ENCODE measurements at regions not wholly inside any gene's neighbourhood (a gene's known extent, or its start where the extent isn't known, plus 50 kb on each side); places are given as distances from the start of the nearest gene placed in this dataset.
"Not testable (repeated sequence)": the region's sequence is repeated elsewhere in the genome, so short reads cannot be mapped to it uniquely, and the experiment has no call there.

DNA sequence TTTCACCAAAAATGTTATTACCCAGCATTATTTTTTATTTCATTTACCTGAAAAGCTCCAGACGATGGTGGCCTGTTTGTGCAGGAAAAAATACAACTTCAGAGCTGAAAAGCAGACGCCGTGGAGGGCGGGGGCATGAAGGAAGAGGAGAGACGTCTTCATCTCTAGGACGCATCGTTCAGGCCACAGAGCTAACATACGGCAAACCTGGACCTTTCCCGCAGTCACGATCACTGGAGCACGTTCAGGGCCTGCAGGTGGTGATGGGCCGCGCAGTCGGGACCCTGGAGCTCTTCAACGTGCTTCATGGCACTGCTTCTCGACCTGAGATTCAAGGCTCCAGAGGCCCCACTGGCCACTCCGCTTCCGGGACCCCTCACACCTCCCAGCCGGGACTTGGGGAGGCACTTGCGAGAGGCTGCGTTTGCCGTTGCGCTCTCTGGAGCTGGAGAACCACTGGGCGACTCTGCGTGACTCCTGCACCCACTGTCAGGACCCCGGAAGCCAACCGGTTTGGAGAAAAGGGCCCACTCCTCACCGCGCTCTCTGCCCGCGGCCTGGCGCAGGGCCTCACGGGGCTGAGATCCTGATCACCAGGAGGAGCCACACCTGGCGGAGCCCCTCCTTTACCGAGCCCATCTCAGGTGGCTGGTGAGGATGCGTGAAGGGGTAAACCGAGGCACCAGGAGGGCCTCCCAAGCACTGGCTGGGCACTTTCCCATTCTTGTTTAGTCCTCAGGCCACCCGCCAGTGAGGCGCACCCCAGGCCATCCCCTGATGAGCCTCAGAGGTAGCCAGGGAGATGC, 164.4 kb upstream of the AFDN start:
- no peak for DNase-seq (ENCODE audit: low read depth in 3 of 3)

DNA sequence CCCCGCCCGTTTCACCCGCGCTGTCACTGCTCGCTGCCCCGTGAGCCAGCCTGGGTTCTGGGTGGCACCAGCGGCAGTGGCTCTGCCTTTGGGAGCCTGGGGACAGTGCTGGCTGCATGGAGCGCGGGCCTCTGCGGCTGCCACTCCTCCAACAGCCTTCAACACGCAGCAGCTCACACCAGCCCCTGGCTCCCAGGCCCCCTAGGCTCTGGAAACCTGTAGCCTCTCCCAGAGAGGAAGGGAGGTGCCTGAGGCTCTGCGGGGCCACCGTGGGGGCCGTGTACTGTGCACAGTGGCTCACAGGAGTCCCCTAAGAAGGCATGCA, 163.9 kb upstream of the AFDN start:
- no peak for DNase-seq (ENCODE audit: low read depth in 3 of 3)

DNA sequence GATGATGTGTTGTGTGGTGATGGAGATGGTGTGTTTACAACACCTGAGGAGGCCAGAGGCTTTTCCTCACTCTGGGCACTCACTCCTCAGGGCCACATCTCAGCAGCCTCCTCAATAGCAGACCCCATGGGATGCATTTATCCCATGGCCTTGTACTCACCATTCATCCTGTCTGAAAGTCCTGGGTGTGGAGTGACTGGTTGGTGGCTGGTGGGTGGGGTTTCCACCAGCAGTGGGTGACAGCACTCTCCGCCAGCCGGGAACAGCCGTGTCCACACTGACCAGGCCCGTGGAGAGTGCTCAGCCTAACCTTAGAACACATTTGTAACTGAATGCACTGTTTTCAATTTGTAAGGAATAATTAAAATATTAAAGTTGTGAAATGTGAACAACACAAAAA, 163.4 kb upstream of the AFDN start:
- no peak for DNase-seq (ENCODE audit: low read depth in 3 of 3)

DNA sequence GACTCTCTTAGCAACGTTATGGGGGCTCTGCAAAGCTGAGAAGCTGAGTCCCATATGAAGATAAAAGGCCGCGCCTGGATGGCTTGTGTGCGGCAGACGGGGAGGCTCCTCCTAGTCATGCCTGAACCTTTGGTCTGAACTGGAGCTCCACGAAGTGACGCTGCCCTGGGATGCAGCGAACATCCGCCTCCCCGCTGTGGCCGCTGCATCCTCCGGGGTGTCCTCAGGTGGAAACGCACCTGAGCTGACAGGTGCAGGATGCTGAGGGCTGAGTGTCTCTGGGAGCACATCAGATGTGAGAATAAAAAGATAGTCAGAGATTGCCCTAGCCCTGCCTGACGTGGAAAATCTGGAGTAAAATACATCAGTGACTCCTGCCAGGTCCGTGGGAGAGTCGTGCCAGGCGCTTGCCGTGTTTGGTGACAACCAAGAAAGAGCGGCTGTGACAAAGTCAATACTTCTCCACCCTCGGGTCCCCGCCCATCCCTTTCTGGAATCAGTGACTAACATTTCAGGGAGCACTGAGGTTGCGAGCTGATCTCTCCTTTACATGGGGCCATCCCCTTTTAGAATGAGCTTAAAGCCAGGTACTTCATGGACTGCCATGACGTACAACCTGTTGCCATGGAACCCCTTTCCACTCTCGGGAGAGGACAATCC, 162.8 kb upstream of the AFDN start:
- DNase-seq (ENCODE audit: low read depth in 3 of 3): no peak

DNA sequence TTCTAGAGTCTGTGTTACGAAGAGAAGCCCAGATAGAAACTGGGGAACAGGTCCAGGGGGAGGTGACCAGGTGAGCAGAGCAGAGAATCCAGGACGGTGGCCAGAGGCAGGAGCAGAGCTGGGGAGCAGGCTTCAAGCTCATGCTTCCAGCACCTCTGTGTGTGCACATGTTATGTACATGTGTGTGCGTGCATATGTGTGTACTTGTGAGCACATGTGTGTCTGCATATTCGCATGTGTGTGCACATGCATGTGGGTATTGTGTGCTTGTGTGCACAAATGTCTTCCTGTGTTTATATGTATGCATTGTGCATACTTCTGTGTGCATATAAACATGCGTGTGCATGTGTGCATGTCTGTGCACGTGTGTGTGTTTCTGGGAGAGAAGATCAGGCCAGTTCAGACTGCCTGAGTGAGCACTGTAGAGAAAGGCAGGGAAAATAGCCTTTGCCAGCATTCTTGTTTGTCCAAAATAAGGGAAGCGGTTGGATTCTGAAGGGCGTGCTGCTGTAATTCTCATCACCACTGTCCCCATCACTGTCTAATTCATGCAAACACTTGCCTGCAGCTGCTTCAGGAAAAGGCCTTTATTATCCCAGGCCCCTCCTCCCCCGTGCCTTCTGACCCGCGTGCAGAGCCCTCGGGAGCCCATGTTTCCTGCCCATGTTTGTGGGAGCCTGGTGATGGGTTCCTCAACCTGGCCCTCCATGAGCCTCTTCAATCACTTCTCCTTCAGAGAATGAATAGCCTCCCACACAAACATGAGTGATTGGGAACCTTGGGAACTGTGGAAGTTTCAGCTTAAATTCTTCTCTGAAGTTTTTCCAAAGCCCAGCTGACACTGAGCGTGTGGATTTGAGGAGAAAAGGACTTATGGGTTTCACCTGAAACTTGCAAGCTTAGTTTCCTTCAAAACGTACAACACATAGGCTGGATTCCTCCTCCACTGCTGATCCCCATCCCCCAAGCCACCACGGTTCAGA, 161.7 kb upstream of the AFDN start:
- no peak for DNase-seq (ENCODE audit: low read depth in 3 of 3)

DNA sequence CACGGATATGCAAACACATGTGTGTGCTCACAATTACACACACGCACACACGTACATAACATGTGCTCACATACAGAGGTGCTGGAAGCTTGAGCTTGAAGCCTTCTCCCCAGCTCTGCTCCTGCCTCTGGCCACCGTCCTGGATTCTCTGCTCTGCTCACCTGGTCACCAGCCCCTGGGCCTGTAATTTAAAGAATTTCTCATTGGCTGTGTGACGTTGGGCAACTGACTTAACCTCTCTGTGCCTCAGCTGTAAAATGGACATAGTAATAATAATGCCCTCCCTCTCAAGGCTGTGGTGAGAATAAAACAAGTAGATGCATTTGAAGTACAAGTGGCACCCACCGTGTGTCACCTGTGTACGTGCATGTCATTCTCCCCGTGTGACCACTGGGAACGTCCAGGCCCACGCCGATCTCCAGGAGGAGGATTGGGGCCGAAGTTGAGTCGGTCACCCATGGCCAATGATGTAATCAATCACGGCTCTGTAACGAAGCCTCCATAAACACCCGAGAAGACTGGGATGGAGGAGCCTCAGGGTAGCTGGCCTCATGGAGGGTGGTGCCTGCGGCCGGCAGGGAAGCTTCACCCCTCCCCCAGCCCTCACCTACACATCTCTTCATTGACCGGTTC, 160.9 kb upstream of the AFDN start:
- no peak for DNase-seq (ENCODE audit: low read depth in 3 of 3)

DNA sequence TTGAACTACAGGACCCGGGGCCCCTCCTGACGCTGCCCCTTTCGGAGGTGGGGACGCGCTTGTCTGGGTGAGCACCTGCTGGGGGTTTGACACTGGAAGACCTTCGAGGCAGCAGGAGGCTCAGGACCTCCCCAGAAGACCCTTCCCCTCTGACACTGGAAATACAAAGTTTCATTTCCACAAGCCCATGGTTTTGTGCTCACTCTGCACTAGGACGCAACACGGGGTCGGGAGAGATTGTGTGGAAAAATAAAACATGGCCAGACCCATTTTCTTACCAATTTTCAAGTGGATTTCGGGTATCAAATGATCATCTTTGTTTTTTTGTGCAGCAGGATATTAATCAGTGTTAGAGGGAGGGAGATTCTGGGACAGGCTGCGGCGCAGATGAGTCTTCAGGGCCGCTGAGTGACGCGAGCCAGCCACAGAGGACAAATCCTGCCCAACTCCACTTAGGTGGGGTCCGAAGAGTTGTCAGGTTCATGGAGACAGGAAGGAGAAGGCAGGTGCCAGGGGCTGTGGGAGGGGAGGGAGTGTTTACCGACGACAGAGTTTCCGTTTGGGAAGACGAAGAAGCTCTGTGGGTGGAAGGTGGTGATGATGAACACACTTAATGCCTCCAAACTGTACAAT, 160.0 kb upstream of the AFDN start:
- no peak for DNase-seq (ENCODE audit: low read depth in 3 of 3)

DNA sequence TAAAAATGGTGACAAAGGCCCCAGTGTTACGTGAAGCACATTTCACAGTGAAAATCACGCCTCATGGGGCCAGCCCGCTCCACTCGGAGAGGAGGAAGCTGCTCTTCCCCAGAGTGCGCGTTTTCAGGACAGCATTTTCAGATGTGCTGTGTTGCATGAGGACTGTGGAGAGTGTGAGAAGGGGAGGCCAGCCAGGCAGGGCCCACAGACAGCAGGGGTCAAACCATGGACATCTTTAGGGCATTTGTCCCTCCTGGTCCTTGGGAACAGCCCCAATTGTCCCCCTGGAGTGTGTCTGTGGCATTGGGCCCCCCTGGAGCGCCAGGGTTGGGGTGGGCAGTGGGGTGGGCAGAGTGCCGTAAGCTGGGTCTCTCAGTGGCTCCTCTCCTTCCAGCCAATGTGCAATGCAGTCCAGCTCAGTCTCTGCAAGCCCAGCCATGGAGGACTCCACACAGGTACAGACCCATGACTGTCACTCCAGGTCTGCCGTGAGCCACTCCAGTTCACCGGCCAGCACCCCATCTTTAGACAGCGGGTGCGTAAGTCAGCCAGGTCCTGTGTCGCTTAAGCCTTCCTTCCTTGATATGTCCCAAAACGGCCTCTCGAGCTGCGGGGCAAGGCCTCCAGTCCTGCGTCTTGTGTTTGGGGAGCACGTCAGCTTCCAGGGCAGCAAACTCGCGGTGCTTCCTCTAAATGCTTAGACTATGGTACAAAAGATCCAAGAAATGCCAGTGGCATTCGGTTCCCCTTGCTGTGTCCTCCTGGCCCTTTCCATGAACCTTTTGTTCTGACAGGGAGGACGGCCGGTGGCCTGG, 159.3 kb upstream of the AFDN start:
- DNase-seq (ENCODE audit: low read depth in 3 of 3): no peak

DNA sequence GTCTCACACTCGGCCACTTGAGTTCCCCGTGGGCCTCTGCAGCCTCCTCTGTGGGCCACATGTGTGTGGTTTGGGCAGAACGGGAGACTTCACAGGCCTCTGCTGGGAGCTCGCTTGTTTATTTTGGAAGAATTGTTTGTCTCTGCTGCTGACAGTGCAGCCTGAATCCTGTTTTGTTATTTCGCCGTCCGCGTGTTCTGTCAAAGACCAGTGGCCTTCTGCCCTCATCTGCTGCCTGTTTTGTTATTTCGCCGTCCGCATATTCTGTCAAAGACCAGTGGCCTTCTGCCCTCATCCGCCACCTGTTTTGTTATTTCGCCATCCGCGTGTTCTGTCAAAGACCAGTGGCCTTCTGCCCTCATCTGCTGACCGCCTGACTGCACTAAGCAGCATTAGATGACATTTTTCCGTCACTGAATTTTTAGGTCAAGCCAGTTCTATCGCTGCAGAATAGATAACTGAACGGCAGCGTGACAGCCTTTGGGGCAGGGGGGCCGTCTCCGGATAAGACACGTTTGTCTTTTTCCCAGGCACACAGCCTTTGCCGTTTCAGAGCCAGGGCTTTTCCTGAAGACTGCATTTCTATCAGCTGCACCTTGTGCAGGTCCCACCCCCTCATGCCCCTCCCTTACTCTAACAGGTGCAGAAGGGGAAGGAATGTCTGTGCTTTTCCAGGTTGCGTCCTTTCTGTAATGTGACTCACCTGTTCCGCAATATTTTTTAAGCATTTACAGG, 158.5 kb upstream of the AFDN start:
- no peak for DNase-seq (ENCODE audit: low read depth in 3 of 3)

DNA sequence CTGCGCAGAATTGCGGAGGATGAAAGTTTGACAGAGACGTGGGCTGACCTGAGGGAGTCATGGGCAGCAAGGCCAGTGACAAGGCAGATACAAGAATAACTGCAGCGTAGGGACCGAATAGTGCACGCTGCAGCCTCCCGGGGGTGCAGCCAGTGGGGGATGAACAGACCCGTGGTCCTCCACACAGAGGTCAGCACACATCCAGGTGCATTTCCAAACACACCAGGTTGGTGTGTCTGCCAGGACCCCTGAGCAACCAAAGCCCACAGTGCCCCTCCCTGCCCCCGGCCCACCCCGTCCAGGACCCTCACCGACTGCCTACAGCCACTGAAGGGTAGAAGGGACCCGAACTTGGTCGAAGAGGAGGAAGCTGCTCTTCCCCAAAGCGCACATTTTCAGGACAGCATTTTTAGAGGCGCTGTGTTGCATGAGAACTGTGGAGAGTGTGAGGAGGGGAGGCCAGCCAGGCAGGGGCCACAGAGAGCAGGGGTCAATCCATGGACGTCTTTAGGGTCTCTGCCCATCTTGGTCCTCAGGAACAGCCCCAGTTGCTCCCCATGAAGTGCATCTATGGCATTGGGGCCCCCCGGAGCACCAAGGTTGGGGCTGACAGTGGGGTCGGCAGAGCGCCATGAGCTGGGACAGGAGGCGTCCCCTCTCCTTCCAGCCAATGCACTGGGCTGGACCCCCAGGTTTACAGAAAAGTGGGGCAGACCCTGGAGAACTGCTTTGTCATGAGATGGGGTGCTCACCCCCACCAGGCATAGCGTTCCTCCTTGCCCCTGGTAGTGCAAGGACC, 157.8 kb upstream of the AFDN start:
- no peak for DNase-seq (ENCODE audit: low read depth in 3 of 3)

DNA sequence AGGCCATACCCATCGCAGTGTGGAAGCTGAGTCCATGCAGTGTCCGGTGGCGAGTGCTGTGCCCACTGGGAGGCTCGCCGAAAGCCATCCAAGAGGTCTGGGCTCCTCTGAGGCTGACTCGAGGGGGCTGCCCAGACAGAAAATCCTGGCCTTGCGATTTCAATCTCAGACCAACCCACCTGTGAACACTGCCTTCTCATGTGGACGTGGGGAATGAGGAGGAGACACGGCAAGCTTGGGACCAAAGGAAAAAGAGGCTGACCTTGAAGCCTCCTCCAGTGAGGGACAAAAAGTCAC, 157.2 kb upstream of the AFDN start:
- no peak for DNase-seq (ENCODE audit: low read depth in 3 of 3)

DNA sequence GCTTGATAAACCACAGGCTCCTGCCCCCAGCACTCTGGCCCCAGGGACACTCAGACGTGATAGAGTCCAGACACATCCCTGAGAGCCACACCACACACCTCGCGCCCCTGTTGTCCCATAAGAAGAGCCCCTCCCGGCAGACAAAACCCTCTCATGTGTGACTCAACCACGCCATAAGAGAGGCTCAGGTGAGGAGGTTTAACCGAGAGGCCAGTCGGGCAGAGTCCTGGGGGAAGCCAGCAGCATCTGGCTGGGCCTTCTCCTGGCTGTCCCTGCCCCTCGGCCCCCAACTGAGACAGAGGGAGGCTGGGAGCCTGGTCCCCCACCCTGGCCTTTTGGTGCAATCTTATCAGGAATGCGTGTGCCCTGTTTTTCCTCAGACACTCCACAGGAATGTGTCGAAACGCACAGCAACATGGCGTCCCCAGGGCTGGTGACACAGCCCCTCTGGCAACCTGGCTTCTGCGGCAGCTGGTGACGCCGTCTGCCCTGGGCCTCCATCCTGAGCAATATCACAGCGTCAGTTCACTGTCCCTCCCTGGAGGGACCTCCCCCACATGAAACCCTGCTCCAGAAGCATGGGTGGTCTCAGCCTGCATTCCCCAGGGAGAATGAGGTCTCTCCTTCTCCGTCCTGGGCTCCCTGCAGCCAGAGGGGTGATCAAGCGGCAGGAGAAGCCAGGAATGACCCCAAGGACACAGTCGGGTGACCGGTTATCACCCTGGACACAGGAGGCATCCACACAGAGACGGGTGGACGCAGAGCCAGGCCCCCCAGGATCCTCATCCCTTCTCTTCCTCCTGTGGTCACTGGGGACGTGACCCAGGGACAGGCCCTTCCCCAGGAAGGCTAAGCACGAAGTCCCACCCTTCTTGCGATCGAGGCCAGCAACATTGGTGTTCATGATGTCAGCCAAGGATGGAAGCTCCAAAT, 156.6 kb upstream of the AFDN start:
- no peak for DNase-seq (ENCODE audit: low read depth in 3 of 3)

DNA sequence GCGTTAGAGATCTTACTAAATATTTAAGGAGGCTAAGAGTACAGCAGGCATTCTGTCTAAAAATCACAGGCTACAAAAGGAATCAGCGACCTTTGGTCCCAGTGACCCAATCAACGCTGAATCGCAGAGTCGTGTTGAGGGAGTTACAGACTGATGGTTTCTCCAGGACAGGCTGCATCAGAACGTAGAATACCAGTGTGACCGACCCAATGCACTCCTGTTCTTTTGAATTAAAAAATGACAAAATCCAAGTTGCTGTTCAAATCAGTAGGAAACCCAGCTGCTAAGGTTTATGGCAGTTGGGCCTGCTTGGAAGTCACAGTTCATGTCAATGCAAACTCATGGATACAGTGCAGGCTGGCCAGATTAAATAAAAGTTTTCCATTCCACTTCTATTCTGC, 155.8 kb upstream of the AFDN start:
- no peak for DNase-seq (ENCODE audit: low read depth in 3 of 3)

DNA sequence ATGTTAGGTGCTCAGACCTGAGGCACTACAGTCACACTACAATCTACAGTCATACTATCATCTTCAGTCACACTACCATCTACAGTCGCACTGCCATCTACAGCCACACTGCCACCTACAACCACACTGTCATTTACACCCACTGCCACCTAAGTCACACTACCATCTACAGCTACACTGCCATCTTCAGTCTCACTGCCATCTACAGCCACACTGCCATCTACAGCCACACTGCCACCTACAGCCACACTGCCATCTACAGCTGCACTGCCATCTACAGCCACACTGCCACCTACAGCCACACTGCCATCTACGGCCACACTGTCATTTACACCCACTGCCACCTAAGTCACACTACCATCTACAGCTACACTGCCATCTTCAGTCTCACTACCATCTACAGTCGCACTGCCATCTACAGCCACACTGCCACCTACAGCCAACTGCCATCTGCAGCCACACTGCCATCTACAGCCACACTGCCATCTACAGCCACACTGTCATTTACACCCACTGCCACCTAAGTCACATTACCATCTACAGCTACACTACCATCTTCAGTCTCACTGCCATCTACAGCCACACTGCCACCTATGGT, 155.2 kb upstream of the AFDN start:
- DNase-seq (ENCODE audit: low read depth in 3 of 3): not testable (repeated sequence)

DNA sequence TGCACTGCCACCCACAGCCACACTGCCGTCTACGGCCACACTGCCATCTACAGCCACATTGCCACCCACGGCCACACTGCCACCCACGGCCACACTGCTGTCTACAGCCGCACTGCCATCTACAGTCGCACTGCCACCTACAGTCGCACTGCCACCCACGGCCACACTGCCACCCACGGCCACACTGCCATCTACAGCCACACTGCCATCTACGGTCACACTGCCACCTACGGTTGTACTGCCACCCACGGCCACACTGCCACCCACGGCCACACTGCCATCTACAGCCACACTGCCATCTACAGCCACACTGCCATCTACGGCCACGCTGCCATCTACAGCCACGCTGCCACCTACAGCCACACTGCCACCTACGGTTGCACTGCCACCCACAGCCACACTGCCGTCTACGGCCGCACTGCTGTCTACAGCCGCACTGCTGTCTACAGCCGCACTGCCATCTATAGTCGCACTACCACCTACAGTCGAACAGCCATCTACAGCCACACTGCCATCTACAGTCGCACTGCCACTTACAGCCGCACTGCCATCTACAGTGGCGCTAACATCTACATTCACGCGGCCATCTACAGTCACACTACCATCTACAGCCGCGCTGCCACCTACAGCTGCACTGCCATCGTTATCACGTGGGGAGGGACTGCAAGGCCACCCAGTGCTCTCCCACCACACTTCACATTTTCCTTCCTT, 154.6 kb upstream of the AFDN start:
- DNase-seq (ENCODE audit: low read depth in 3 of 3): no peak

DNA sequence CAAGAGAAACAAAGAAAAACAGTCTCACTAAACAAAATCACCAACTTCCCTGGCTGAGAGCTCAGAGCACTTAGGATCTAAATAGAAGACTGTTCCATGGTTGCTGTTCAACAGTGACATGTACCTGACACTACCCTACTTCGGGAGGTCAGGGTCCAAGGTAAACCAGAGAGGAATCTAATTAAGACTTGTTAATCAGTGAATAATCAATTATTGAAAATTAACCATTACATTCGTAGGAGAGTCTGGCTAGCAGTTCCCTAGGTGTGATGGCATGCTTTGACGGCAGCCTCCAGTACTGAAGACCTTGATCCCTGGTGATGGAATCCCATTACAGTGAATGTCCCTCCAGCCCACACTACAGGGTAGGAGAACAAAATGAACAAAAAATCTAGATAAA, 154.0 kb upstream of the AFDN start:
- no peak for DNase-seq (ENCODE audit: low read depth in 3 of 3)

DNA sequence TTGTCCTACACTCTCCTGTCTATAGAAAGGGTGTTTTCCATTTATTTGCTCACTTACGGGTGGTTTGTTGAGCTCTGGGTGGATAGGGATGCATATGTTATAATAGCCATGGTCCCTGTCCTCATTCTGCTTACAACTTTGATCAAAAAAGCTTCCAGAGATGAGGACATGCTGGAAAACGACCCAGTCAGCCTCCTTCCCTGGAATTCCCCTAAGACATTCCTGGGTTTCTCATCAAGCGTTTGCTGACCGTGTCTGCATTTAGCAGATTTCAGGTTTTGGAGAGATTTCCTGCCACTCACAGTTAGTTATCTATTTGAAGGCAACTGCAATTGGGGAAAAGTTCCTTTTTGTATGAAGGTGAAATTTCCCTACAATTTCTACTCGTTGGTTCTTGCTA, 152.8 kb upstream of the AFDN start:
- no peak for DNase-seq (ENCODE audit: low read depth in 3 of 3)
